ENCODE measurements at regions not wholly inside any gene's neighbourhood (a gene's known extent, or its start where the extent isn't known, plus 50 kb on each side); places are given as distances from the start of the nearest gene placed in this dataset.

- Histone ChIP-seq H3K4me3 (replicated peaks; ENCODE audit: insufficient read depth, low read length) (no peak overlapping the region), H3K27ac (replicated peaks) (no peak overlapping the region), H3K27me3 (ENCODE audit: insufficient read depth, poor library complexity, severe bottlenecking) (no peaks in the 10 kb centered on the region)
- TF ChIP-seq, protein P1, sequence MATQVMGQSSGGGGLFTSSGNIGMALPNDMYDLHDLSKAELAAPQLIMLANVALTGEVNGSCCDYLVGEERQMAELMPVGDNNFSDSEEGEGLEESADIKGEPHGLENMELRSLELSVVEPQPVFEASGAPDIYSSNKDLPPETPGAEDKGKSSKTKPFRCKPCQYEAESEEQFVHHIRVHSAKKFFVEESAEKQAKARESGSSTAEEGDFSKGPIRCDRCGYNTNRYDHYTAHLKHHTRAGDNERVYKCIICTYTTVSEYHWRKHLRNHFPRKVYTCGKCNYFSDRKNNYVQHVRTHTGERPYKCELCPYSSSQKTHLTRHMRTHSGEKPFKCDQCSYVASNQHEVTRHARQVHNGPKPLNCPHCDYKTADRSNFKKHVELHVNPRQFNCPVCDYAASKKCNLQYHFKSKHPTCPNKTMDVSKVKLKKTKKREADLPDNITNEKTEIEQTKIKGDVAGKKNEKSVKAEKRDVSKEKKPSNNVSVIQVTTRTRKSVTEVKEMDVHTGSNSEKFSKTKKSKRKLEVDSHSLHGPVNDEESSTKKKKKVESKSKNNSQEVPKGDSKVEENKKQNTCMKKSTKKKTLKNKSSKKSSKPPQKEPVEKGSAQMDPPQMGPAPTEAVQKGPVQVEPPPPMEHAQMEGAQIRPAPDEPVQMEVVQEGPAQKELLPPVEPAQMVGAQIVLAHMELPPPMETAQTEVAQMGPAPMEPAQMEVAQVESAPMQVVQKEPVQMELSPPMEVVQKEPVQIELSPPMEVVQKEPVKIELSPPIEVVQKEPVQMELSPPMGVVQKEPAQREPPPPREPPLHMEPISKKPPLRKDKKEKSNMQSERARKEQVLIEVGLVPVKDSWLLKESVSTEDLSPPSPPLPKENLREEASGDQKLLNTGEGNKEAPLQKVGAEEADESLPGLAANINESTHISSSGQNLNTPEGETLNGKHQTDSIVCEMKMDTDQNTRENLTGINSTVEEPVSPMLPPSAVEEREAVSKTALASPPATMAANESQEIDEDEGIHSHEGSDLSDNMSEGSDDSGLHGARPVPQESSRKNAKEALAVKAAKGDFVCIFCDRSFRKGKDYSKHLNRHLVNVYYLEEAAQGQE (IDR thresholded peaks at IDR 0.05; ENCODE audit: insufficient replicate concordance, low read depth): no peak
- TF ChIP-seq SPI1 (IDR thresholded peaks at IDR 0.05; ENCODE audit: borderline replicate concordance, low read depth) (no peak), GABPA (IDR thresholded peaks at IDR 0.05; ENCODE audit: low read depth) (no peak), POLR2AphosphoS5 (IDR thresholded peaks at IDR 0.05; ENCODE audit: low read depth) (no peak)
- TF ChIP-seq, protein P2, sequence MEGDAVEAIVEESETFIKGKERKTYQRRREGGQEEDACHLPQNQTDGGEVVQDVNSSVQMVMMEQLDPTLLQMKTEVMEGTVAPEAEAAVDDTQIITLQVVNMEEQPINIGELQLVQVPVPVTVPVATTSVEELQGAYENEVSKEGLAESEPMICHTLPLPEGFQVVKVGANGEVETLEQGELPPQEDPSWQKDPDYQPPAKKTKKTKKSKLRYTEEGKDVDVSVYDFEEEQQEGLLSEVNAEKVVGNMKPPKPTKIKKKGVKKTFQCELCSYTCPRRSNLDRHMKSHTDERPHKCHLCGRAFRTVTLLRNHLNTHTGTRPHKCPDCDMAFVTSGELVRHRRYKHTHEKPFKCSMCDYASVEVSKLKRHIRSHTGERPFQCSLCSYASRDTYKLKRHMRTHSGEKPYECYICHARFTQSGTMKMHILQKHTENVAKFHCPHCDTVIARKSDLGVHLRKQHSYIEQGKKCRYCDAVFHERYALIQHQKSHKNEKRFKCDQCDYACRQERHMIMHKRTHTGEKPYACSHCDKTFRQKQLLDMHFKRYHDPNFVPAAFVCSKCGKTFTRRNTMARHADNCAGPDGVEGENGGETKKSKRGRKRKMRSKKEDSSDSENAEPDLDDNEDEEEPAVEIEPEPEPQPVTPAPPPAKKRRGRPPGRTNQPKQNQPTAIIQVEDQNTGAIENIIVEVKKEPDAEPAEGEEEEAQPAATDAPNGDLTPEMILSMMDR (IDR thresholded peaks at IDR 0.05; ENCODE audit: insufficient read depth, low read length): no peak
- no peak for DNase-seq (ENCODE audit: low read depth in 1 of 2, low spot score in 1 of 2)
Observed at GRCh38 chr12:65666876-65667275, 157.4 kb upstream of the HMGA2 start.

- Histone ChIP-seq H3K4me3 (replicated peaks; ENCODE audit: insufficient read depth, low read length) (no peak overlapping the region), H3K27me3 (ENCODE audit: insufficient read depth, poor library complexity, severe bottlenecking) (no peaks in the 10 kb centered on the region), H3K27ac (replicated peaks) (no peak overlapping the region)
- no peak for DNase-seq (ENCODE audit: low read depth in 1 of 2, low spot score in 1 of 2)
- TF ChIP-seq SPI1 (IDR thresholded peaks at IDR 0.05; ENCODE audit: borderline replicate concordance, low read depth): no peak
- TF ChIP-seq POLR2AphosphoS5 (IDR thresholded peaks at IDR 0.05; ENCODE audit: low read depth): no peak
- TF ChIP-seq, protein P1 (IDR thresholded peaks at IDR 0.05; ENCODE audit: insufficient replicate concordance, low read depth): no peak
- TF ChIP-seq, protein P2 (IDR thresholded peaks at IDR 0.05; ENCODE audit: insufficient read depth, low read length): no peak
- TF ChIP-seq GABPA (IDR thresholded peaks at IDR 0.05; ENCODE audit: low read depth): no peak
Observed at GRCh38 chr12:65667932-65668331, 156.4 kb upstream of the HMGA2 start.

- H3K4me3 ChIP-seq (replicated peaks; ENCODE audit: insufficient read depth, low read length): no peak overlapping the region
- TF ChIP-seq SPI1 (IDR thresholded peaks at IDR 0.05; ENCODE audit: borderline replicate concordance, low read depth) (no peak), POLR2AphosphoS5 (IDR thresholded peaks at IDR 0.05; ENCODE audit: low read depth) (no peak), GABPA (IDR thresholded peaks at IDR 0.05; ENCODE audit: low read depth) (no peak)
- TF ChIP-seq, protein P2 (IDR thresholded peaks at IDR 0.05; ENCODE audit: insufficient read depth, low read length): no peak
- TF ChIP-seq, protein P1 (IDR thresholded peaks at IDR 0.05; ENCODE audit: insufficient replicate concordance, low read depth): no peak
- H3K27ac ChIP-seq (replicated peaks): no peak overlapping the region
- no peak for DNase-seq (ENCODE audit: low read depth in 1 of 2, low spot score in 1 of 2)
- H3K27me3 ChIP-seq (ENCODE audit: insufficient read depth, poor library complexity, severe bottlenecking): no peaks in the 10 kb centered on the region
Observed at GRCh38 chr12:65668981-65669695, 155.1 kb upstream of the HMGA2 start.

All from HL-60 (cell line).